NT2/D1 (cell line): ENCODE measurements at regions not wholly inside any gene's neighbourhood (a gene's known extent, or its start where the extent isn't known, plus 50 kb on each side); places are given as distances from the start of the nearest gene placed in this dataset.

Source experiments
- SUZ12 ChIP-seq: IDR thresholded peaks from 2 replicates; pipeline ENCODE4 v1.6.1; 2011; ENCODE audit not compliant: insufficient read length, insufficient read depth; ENCODE audit errors: extremely low read depth
- YY1 ChIP-seq: IDR thresholded peaks from 2 replicates; pipeline ENCODE4 v1.6.1; 2011; ENCODE audit not compliant: insufficient read length, insufficient read depth

- TF ChIP-seq YY1 (no peak), SUZ12 (no peak)
Measured at GRCh38 chr14:56386024-56386423, 193.6 kb upstream of the TMEM260 start.
